RPMI7951 (cell line): ENCODE measurements at regions not wholly inside any gene's neighbourhood (a gene's known extent, or its start where the extent isn't known, plus 50 kb on each side); places are given as distances from the start of the nearest gene placed in this dataset.

ENCODE experiments used
- DNase-seq: peaks from one replicate; pipeline ENCODE4 v3.0.0-alpha.2; 2012; ENCODE audit warnings: low read depth

GRCh38 chr20:17017232-17017631 is 209.6 kb upstream of the PCSK2 start:
- no peak for DNase-seq

GRCh38 chr20:17021481-17021880 is 205.4 kb upstream of the PCSK2 start:
- no peak for DNase-seq

GRCh38 chr20:17023036-17023435 is 203.8 kb upstream of the PCSK2 start:
- DNase-seq = no peak

GRCh38 chr20:17023806-17024205 is 203.0 kb upstream of the PCSK2 start:
- peak; percentile 45 for DNase-seq

GRCh38 chr20:17024513-17025119 is 202.2 kb upstream of the PCSK2 start:
- peak; percentile 79 for DNase-seq

- peak; percentile 59 for DNase-seq
Observed at GRCh38 chr20:17026346-17026745, 200.5 kb upstream of the PCSK2 start.

- DNase-seq = peak; percentile 19
Observed at GRCh38 chr20:17029698-17030097, 197.1 kb upstream of the PCSK2 start.

- DNase-seq = no peak
Observed at GRCh38 chr20:17036541-17036940, 190.3 kb upstream of the PCSK2 start.

- DNase-seq = no peak
Observed at GRCh38 chr20:17042122-17042521, 184.7 kb upstream of the PCSK2 start.

- DNase-seq = no peak
Observed at GRCh38 chr20:17043323-17043722, 183.5 kb upstream of the PCSK2 start.

- DNase-seq = no peak
Observed at GRCh38 chr20:17044891-17045290, 181.9 kb upstream of the PCSK2 start.

GRCh38 chr20:17059465-17059864 is 167.4 kb upstream of the PCSK2 start:
- DNase-seq = peak; percentile 76

- DNase-seq = no peak
Observed at GRCh38 chr20:17061715-17062114, 165.1 kb upstream of the PCSK2 start.

GRCh38 chr20:17062712-17063111 is 164.1 kb upstream of the PCSK2 start:
- DNase-seq = no peak

GRCh38 chr20:17066902-17067301 is 159.9 kb upstream of the PCSK2 start:
- no peak for DNase-seq

- DNase-seq = no peak
Observed at GRCh38 chr20:17068084-17068711, 158.6 kb upstream of the PCSK2 start.

GRCh38 chr20:17077030-17077429 is 149.8 kb upstream of the PCSK2 start:
- no peak for DNase-seq

- DNase-seq = no peak
Observed at GRCh38 chr20:17083738-17084137, 143.1 kb upstream of the PCSK2 start.

- no peak for DNase-seq
Observed at GRCh38 chr20:17084909-17085308, 141.9 kb upstream of the PCSK2 start.

- DNase-seq = no peak
Observed at GRCh38 chr20:17093782-17094181, 133.1 kb upstream of the PCSK2 start.

GRCh38 chr20:17097603-17098002 is 129.2 kb upstream of the PCSK2 start:
- DNase-seq = no peak

GRCh38 chr20:17100506-17100905 is 126.3 kb upstream of the PCSK2 start:
- DNase-seq = no peak

GRCh38 chr20:17107127-17107526 is 119.7 kb upstream of the PCSK2 start:
- DNase-seq = no peak

- peak; percentile 20 for DNase-seq
Observed at GRCh38 chr20:17108896-17109295, 117.9 kb upstream of the PCSK2 start.
